GM12873 (cell line): ENCODE measurements at regions not wholly inside any gene's neighbourhood (a gene's known extent, or its start where the extent isn't known, plus 50 kb on each side); places are given as distances from the start of the nearest gene placed in this dataset.

Experiments
- CTCF ChIP-seq: IDR thresholded peaks from 2 replicates; pipeline ENCODE4 v1.5.1; 2012; ENCODE audit warnings: low read depth, mild to moderate bottlenecking, moderate library complexity, low read length, control low read depth; ENCODE audit not compliant: insufficient read depth; ENCODE audit errors: missing control alignments

GRCh38 chr3:156059950-156060501, 60.4 kb upstream of the KCNAB1 start:
- TF ChIP-seq CTCF, result no peak

- no peak for TF ChIP-seq CTCF
These were observed 50.4 kb upstream of the KCNAB1 start for GRCh38 chr3:156070028-156070427.
